ENCODE measurements at regions not wholly inside any gene's neighbourhood (a gene's known extent, or its start where the extent isn't known, plus 50 kb on each side); places are given as distances from the start of the nearest gene placed in this dataset.
A peak's percentile ranks its signal among the peaks of the same experiment; 100 is the strongest.

- peak; percentile 65 for DNase-seq (ENCODE audit: low read depth)
- TF ChIP-seq CTCF (IDR thresholded peaks at IDR 0.05; ENCODE audit: insufficient read depth, low read length): no peak
- no peak overlapping the region for H3K4me3 ChIP-seq (ENCODE audit: low read depth, low read length)
Measured at GRCh38 chr11:30107899-30108298, 91.1 kb upstream of the KCNA4 start.

- no peak for DNase-seq (ENCODE audit: low read depth)
- no peak overlapping the region for H3K4me3 ChIP-seq (ENCODE audit: low read depth, low read length)
- no peak for TF ChIP-seq CTCF (IDR thresholded peaks at IDR 0.05; ENCODE audit: insufficient read depth, low read length)
Measured at GRCh38 chr11:30109774-30110173, 92.9 kb upstream of the KCNA4 start.

- TF ChIP-seq CTCF (IDR thresholded peaks at IDR 0.05; ENCODE audit: insufficient read depth, low read length): no peak
- H3K4me3 ChIP-seq (ENCODE audit: low read depth, low read length): no peak overlapping the region
- DNase-seq (ENCODE audit: low read depth): no peak
Measured at GRCh38 chr11:30110691-30111090, 93.9 kb upstream of the KCNA4 start.

- H3K4me3 ChIP-seq (ENCODE audit: low read depth, low read length): no peak overlapping the region
- TF ChIP-seq CTCF (IDR thresholded peaks at IDR 0.05; ENCODE audit: insufficient read depth, low read length): no peak
- DNase-seq (ENCODE audit: low read depth): no peak
Measured at GRCh38 chr11:30111786-30112185, 95.0 kb upstream of the KCNA4 start.

- DNase-seq (ENCODE audit: low read depth): no peak
- TF ChIP-seq CTCF (IDR thresholded peaks at IDR 0.05; ENCODE audit: insufficient read depth, low read length): no peak
- no peak overlapping the region for H3K4me3 ChIP-seq (ENCODE audit: low read depth, low read length)
Measured at GRCh38 chr11:30113326-30113898, 96.6 kb upstream of the KCNA4 start.

GRCh38 chr11:30116512-30116911 lies 99.7 kb upstream of the KCNA4 start:
- DNase-seq (ENCODE audit: low read depth): no peak
- H3K4me3 ChIP-seq (ENCODE audit: low read depth, low read length): no peak overlapping the region
- TF ChIP-seq CTCF (IDR thresholded peaks at IDR 0.05; ENCODE audit: insufficient read depth, low read length): no peak

- no peak overlapping the region for H3K4me3 ChIP-seq (ENCODE audit: low read depth, low read length)
- no peak for TF ChIP-seq CTCF (IDR thresholded peaks at IDR 0.05; ENCODE audit: insufficient read depth, low read length)
- DNase-seq (ENCODE audit: low read depth): no peak
Measured at GRCh38 chr11:30120045-30120589, 103.3 kb upstream of the KCNA4 start.
